NCI-H2171 (cell line): ENCODE measurements at regions not wholly inside any gene's neighbourhood (a gene's known extent, or its start where the extent isn't known, plus 50 kb on each side); places are given as distances from the start of the nearest gene placed in this dataset.

ENCODE experiments used
- DNase-seq: peaks from one replicate; lab custom pipeline; 2025; lab: John Stamatoyannopoulos, UW

- no peak for DNase-seq
Measured at GRCh38 chr2:238701341-238702206, 146.3 kb upstream of the TWIST2 start.

- DNase-seq: no peak
Measured at GRCh38 chr2:238702276-238703052, 145.4 kb upstream of the TWIST2 start.

GRCh38 chr2:238703053-238703415 lies 144.9 kb upstream of the TWIST2 start:
- no peak for DNase-seq

- DNase-seq: no peak
Measured at GRCh38 chr2:238703436-238703835, 144.4 kb upstream of the TWIST2 start.

GRCh38 chr2:238704471-238705225 lies 143.2 kb upstream of the TWIST2 start:
- DNase-seq: no peak

- no peak for DNase-seq
Measured at GRCh38 chr2:238706163-238706562, 141.7 kb upstream of the TWIST2 start.

- no peak for DNase-seq
Measured at GRCh38 chr2:238706673-238707072, 141.2 kb upstream of the TWIST2 start.

- DNase-seq: no peak
Measured at GRCh38 chr2:238709325-238710025, 138.4 kb upstream of the TWIST2 start.

GRCh38 chr2:238710032-238710735 lies 137.7 kb upstream of the TWIST2 start:
- DNase-seq: no peak

- DNase-seq: no peak
Measured at GRCh38 chr2:238710787-238711186, 137.1 kb upstream of the TWIST2 start.

GRCh38 chr2:238711346-238711745 lies 136.5 kb upstream of the TWIST2 start:
- no peak for DNase-seq

- no peak for DNase-seq
Measured at GRCh38 chr2:238712011-238712410, 135.9 kb upstream of the TWIST2 start.

- DNase-seq: no peak
Measured at GRCh38 chr2:238713198-238713826, 134.6 kb upstream of the TWIST2 start.

GRCh38 chr2:238714038-238714528 lies 133.8 kb upstream of the TWIST2 start:
- DNase-seq: no peak

GRCh38 chr2:238716171-238716570 lies 131.7 kb upstream of the TWIST2 start:
- no peak for DNase-seq

GRCh38 chr2:238716585-238716984 lies 131.3 kb upstream of the TWIST2 start:
- DNase-seq: no peak

GRCh38 chr2:238717084-238717483 lies 130.8 kb upstream of the TWIST2 start:
- DNase-seq: no peak

- DNase-seq: no peak
Measured at GRCh38 chr2:238719641-238720040, 128.2 kb upstream of the TWIST2 start.

- no peak for DNase-seq
Measured at GRCh38 chr2:238720232-238720672, 127.6 kb upstream of the TWIST2 start.

GRCh38 chr2:238722181-238722580 lies 125.7 kb upstream of the TWIST2 start:
- DNase-seq: no peak

GRCh38 chr2:238722883-238723282 lies 125.0 kb upstream of the TWIST2 start:
- DNase-seq: no peak
